Peyer's patch (tissue), 4 donors: ENCODE measurements at regions not wholly inside any gene's neighbourhood (a gene's known extent, or its start where the extent isn't known, plus 50 kb on each side); places are given as distances from the start of the nearest gene placed in this dataset.

ENCODE experiments used
- CTCF ChIP-seq, 6 experiments: fragments of 450-650 bp in 4 of 6; fragments of 200-600 bp in 2 of 6; sonication (generic) in 1 of 6; IDR thresholded peaks; one replicate each; pipeline ENCODE4 v1.5.1; 2017 to 2019; ENCODE audit warnings: antibody characterized with exemption in 6 of 6, mild to moderate bottlenecking in 3 of 6, moderate library complexity in 1 of 6
- POLR2A ChIP-seq, 2 donors: fragments of 450-650 bp; IDR thresholded peaks; one replicate each; pipeline ENCODE4 v1.5.1; 2017; ENCODE audit warnings: antibody characterized with exemption in 2 of 2, mild to moderate bottlenecking in 2 of 2, moderate library complexity in 2 of 2

- TF ChIP-seq CTCF (IDR thresholded peaks at IDR 0.05) (no peak), POLR2A (IDR thresholded peaks at IDR 0.05) (no peak)
Measured at GRCh38 chr20:22805996-22806395, 221.6 kb upstream of the FOXA2 start.
